ENCODE measurements at regions not wholly inside any gene's neighbourhood (a gene's known extent, or its start where the extent isn't known, plus 50 kb on each side); places are given as distances from the start of the nearest gene placed in this dataset.

GRCh38 chr19:37829526-37829925 is 50.1 kb upstream of the ZNF573 start:
- peaks cover 13 to 25% of the 10 kb centered on the region in 2 donors for H3K36me3 Mint-ChIP-seq
- DNase-seq, result no peak
- H3K27ac Mint-ChIP-seq, result no peak overlapping the region
- no peak for ATAC-seq (ENCODE audit: low read depth in 2 of 2)
- peaks cover 5 to 60% (median 23%) of the 10 kb centered on the region in 7 donors for H3K9me3 Mint-ChIP-seq
- H3K4me1 Mint-ChIP-seq, result no peaks in the 10 kb centered on the region
- H3K27me3 Mint-ChIP-seq, result peaks cover 5 to 11% (median 7%) of the 10 kb centered on the region in 3 donors
- H3K4me3 Mint-ChIP-seq, result no peak overlapping the region
